GM23338 (cell line): ENCODE measurements at regions not wholly inside any gene's neighbourhood (a gene's known extent, or its start where the extent isn't known, plus 50 kb on each side); places are given as distances from the start of the nearest gene placed in this dataset.

Experiments used
- ATAC-seq: fragments of 200-7000 bp; cut with Tn5 transposase; 3 replicates; pipeline ENCODE4 v1.9.1; 2020
- DNase-seq: peaks from one replicate; pipeline ENCODE4 v3.0.0-alpha.2; 2015; ENCODE audit warnings: low spot score
- H2AFZ ChIP-seq: fragments of 200-600 bp; sonication (generic); 2 replicates; pipeline ENCODE4 v1.8.0; 2016; ENCODE audit warnings: antibody characterized with exemption, mild to moderate bottlenecking, moderate library complexity
- H3F3A ChIP-seq: fragments of 200-600 bp; sonication (generic); replicated peaks from 2 replicates; pipeline ENCODE4 v1.8.0; 2017; ENCODE audit warnings: antibody characterized with exemption, mixed run types, low read depth
- H3K27ac ChIP-seq: fragments of 200-600 bp; sonication (generic); 2 replicates; pipeline ENCODE4 v1.6.1; 2016; ENCODE audit warnings: low read depth
- H3K27me3 ChIP-seq: fragments of 200-600 bp; sonication (generic); 2 replicates; pipeline ENCODE4 v1.8.0; 2016; ENCODE audit warnings: mild to moderate bottlenecking, mixed run types, moderate library complexity; ENCODE audit not compliant: insufficient read depth
- H3K36me3 ChIP-seq: fragments of 200-600 bp; sonication (generic); 2 replicates; pipeline ENCODE4 v1.8.0; 2016; ENCODE audit warnings: mild to moderate bottlenecking; ENCODE audit not compliant: insufficient read depth
- H3K4me1 ChIP-seq: fragments of 200-600 bp; sonication (generic); 2 replicates; pipeline ENCODE4 v1.8.0; 2016; ENCODE audit warnings: mild to moderate bottlenecking, moderate library complexity; ENCODE audit not compliant: insufficient read depth
- H3K4me2 ChIP-seq: fragments of 200-600 bp; sonication (generic); 2 replicates; pipeline ENCODE4 v1.7.1; 2017; ENCODE audit warnings: mixed run types
- H3K4me3 ChIP-seq: fragments of 200-600 bp; sonication (generic); 2 replicates; pipeline ENCODE4 v1.6.1; 2016; ENCODE audit warnings: mixed run types
- H3K79me2 ChIP-seq: fragments of 200-600 bp; sonication (generic); replicated peaks from 2 replicates; pipeline ENCODE4 v1.8.0; 2017; ENCODE audit warnings: mild to moderate bottlenecking; ENCODE audit not compliant: insufficient read depth
- H3K9me2 ChIP-seq: fragments of 200-600 bp; sonication (generic); 2 replicates; pipeline ENCODE4 v1.8.0; 2017; ENCODE audit not compliant: insufficient read depth
- H4K20me1 ChIP-seq: fragments of 200-600 bp; sonication (generic); replicated peaks from 2 replicates; pipeline ENCODE4 v1.8.0; 2017; ENCODE audit warnings: mild to moderate bottlenecking; ENCODE audit not compliant: insufficient read depth
- H3K27ac Mint-ChIP-seq: 2 replicates; pipeline ENCODE4 v1.8.0; 2020; ENCODE audit warnings: inconsistent platforms, mild to moderate bottlenecking, moderate library complexity, mixed read lengths
- H3K27me3 Mint-ChIP-seq: 3 replicates; pipeline ENCODE4 v1.8.0; 2022; ENCODE audit warnings: low read depth, mild to moderate bottlenecking, moderate library complexity, mixed read lengths, inconsistent platforms; ENCODE audit not compliant: insufficient read depth, poor library complexity
- H3K36me3 Mint-ChIP-seq: 3 replicates; pipeline ENCODE4 v1.8.0; 2021; ENCODE audit warnings: low read depth, mild to moderate bottlenecking, inconsistent platforms, moderate library complexity, mixed read lengths
- H3K4me1 Mint-ChIP-seq: 3 replicates; pipeline ENCODE4 v1.8.0; 2020; ENCODE audit warnings: mild to moderate bottlenecking, inconsistent platforms, mixed read lengths
- H3K4me3 Mint-ChIP-seq: 3 replicates; pipeline ENCODE4 v1.8.0; 2021; ENCODE audit warnings: moderate library complexity, mild to moderate bottlenecking, inconsistent platforms, mixed read lengths
- H3K9me3 Mint-ChIP-seq: 3 replicates; pipeline ENCODE4 v1.8.0; 2020; ENCODE audit warnings: moderate library complexity, mild to moderate bottlenecking, inconsistent platforms, mixed read lengths
- CREB1 ChIP-seq: fragments of 250-450 bp; sonication (Bioruptor Pico); IDR thresholded peaks from 2 replicates; pipeline ENCODE4 v1.5.0; 2020; ENCODE audit warnings: low read depth, mild to moderate bottlenecking, moderate library complexity
- EZH2phosphoT487 ChIP-seq: fragments of 200-600 bp; sonication (generic); IDR thresholded peaks from one replicate; pipeline ENCODE4 v1.8.1; 2018; ENCODE audit warnings: antibody characterized with exemption; ENCODE audit not compliant: unreplicated experiment
- JUNB ChIP-seq: IDR thresholded peaks from one replicate; pipeline ENCODE4 v1.6.1; 2016; ENCODE audit warnings: antibody characterized with exemption; ENCODE audit not compliant: unreplicated experiment
- ZNF331 ChIP-seq: fragments of 250-450 bp; sonication (Bioruptor Pico); IDR thresholded peaks from 2 replicates; pipeline ENCODE4 v1.5.0; 2020; ENCODE audit warnings: low read depth, mild to moderate bottlenecking, moderate library complexity
- TF ChIP-seq, protein P1 (sequence below): IDR thresholded peaks from 2 replicates; pipeline ENCODE4 v1.6.1; 2016; ENCODE audit warnings: antibody characterized with exemption
- TF ChIP-seq, protein P2 (sequence below), 2 experiments: fragments of 200-600 bp in 1 of 2; sonication (generic) in 1 of 2; conservative IDR thresholded peaks; 2 replicates each; pipeline versions ENCODE4 v1.5.1 to v1.6.1; 2016 to 2017; ENCODE audit warnings: antibody characterized with exemption in 2 of 2, low read depth in 2 of 2, mild to moderate bottlenecking in 2 of 2, moderate library complexity in 1 of 2

DNA sequence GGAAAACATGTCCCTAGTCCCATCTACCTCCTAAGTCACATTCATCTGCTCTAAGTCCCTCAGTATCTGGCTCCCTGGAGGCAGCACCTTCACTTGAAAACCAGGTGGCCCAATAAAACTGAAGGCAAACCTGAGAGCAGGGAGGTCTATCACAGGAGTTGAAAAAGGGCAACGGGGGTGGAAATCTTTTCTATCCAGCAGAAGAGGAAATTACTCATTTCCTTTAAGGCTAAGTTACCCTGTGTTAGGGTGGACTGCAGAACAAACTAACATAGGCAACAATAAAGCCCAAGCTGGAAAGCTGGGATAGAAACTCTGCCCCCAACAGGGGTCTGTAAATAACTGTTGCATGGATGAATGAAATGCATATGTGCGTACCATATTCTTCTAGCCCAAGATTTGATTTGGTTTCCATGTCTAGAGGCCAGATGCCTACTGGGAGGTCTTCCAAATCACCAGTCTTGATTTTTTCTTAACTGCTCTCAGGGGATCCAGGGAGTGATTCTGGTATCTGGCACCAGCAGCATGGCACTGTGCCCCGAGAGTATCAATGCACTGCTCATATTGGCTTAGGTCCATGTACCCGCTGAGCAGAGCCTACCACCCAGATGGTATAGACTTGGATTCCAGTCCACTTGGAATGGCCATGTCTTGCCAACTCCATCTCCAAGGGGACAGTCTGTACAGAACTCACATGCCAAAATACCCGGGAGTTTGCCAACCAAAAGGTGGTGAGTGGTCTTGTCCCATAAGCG is 350.0 kb upstream of the NCAM1 start:
- Histone ChIP-seq H4K20me1 (no peaks in the 10 kb centered on the region), H3K4me2 (no peak overlapping the region), H3K4me3 (no peak overlapping the region), H3K4me1 (peaks cover 10% of the 10 kb centered on the region; the same call in 1 of the 2 replicates), H2AFZ (no peak overlapping the region), H3K9me2 (peaks cover 3% of the 10 kb centered on the region), H3K79me2 (no peaks in the 10 kb centered on the region), H3K27ac (no peak overlapping the region), H3K36me3 (no peaks in the 10 kb centered on the region), H3F3A (no peaks in the 10 kb centered on the region), H3K27me3 (no peaks in the 10 kb centered on the region)
- H3K4me1 Mint-ChIP-seq, result peaks cover 17% of the 10 kb centered on the region
- no peak for DNase-seq
- H3K9me3 Mint-ChIP-seq, result no peaks in the 10 kb centered on the region
- H3K27ac Mint-ChIP-seq, result no peak overlapping the region
- peaks cover 2% of the 10 kb centered on the region for H3K27me3 Mint-ChIP-seq
- no peak for ATAC-seq
- no peaks in the 10 kb centered on the region for H3K36me3 Mint-ChIP-seq
- TF ChIP-seq EZH2phosphoT487 (no peak), ZNF331 (CRISPR knock-in tag) (no peak)
- TF ChIP-seq, protein P1, sequence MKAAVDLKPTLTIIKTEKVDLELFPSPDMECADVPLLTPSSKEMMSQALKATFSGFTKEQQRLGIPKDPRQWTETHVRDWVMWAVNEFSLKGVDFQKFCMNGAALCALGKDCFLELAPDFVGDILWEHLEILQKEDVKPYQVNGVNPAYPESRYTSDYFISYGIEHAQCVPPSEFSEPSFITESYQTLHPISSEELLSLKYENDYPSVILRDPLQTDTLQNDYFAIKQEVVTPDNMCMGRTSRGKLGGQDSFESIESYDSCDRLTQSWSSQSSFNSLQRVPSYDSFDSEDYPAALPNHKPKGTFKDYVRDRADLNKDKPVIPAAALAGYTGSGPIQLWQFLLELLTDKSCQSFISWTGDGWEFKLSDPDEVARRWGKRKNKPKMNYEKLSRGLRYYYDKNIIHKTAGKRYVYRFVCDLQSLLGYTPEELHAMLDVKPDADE, result no peak
- H3K4me3 Mint-ChIP-seq, result no peak overlapping the region

DNA sequence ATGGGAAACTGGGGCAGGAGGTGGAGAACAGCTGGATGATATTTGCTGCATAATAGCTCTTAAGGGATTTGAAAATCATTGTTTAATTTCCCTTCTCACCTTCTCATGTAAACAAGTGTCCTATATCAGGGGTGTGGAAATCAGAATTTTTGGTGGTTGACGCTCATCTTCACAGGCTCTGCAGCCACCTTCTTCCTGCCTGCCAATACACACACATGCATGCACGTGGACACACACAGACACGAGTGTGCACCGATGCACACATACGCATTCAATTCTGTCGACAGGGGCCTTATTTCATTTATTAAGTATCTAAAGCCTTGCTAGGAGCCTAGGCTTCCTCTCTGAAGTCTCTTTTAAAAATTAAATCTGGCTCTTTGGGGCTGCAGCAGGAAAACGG is 349.4 kb upstream of the NCAM1 start:
- TF ChIP-seq JUNB, result no peak
- TF ChIP-seq, protein P2, sequence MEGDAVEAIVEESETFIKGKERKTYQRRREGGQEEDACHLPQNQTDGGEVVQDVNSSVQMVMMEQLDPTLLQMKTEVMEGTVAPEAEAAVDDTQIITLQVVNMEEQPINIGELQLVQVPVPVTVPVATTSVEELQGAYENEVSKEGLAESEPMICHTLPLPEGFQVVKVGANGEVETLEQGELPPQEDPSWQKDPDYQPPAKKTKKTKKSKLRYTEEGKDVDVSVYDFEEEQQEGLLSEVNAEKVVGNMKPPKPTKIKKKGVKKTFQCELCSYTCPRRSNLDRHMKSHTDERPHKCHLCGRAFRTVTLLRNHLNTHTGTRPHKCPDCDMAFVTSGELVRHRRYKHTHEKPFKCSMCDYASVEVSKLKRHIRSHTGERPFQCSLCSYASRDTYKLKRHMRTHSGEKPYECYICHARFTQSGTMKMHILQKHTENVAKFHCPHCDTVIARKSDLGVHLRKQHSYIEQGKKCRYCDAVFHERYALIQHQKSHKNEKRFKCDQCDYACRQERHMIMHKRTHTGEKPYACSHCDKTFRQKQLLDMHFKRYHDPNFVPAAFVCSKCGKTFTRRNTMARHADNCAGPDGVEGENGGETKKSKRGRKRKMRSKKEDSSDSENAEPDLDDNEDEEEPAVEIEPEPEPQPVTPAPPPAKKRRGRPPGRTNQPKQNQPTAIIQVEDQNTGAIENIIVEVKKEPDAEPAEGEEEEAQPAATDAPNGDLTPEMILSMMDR (conservative IDR thresholded peaks at IDR 0.05; ENCODE audit: low read depth in 2 of 2), result no peak
- TF ChIP-seq EZH2phosphoT487, result no peak
- no peak for TF ChIP-seq CREB1 (CRISPR knock-in tag)
- Histone ChIP-seq H3K79me2 (no peaks in the 10 kb centered on the region), H3K4me1 (peaks cover 10% of the 10 kb centered on the region; the same call in 1 of the 2 replicates), H3K9me2 (peaks cover 3% of the 10 kb centered on the region; the same call in 1 of the 2 replicates), H3K4me2 (no peak overlapping the region), H3K27me3 (no peaks in the 10 kb centered on the region), H3K27ac (no peak overlapping the region), H4K20me1 (no peaks in the 10 kb centered on the region), H3K36me3 (no peaks in the 10 kb centered on the region), H3K4me3 (no peak overlapping the region), H2AFZ (peak overlapping the region; percentile 15; the same call in 1 of the 2 replicates), H3F3A (no peaks in the 10 kb centered on the region)
- no peaks in the 10 kb centered on the region for H3K27me3 Mint-ChIP-seq
- H3K4me1 Mint-ChIP-seq, result peaks cover 17% of the 10 kb centered on the region
- DNase-seq, result no peak
- no peak overlapping the region for H3K4me3 Mint-ChIP-seq
- H3K27ac Mint-ChIP-seq, result no peak overlapping the region
- no peak for ATAC-seq
- H3K9me3 Mint-ChIP-seq, result no peaks in the 10 kb centered on the region
- H3K36me3 Mint-ChIP-seq, result no peaks in the 10 kb centered on the region
